ENCODE measurements at regions not wholly inside any gene's neighbourhood (a gene's known extent, or its start where the extent isn't known, plus 50 kb on each side); places are given as distances from the start of the nearest gene placed in this dataset.

DNA sequence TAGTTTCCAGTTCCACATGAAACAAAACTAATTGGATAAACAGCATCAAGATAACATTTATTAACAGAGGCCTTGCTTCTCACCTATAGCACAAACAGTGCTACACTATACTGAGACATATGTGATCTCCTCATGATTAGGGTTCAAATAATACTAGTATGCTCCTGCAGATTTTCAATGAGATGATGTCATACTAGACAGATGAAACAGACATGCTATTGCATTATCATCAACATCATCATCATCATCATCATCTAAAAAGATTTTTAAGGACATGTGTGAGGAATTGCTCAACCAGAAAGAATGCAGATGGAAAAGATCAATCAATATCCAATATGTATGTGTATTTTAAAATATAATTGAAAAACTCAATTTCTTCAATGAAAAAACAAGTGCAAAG, 932.3 kb downstream of the METTL15 start:
- TF ChIP-seq, protein P1, sequence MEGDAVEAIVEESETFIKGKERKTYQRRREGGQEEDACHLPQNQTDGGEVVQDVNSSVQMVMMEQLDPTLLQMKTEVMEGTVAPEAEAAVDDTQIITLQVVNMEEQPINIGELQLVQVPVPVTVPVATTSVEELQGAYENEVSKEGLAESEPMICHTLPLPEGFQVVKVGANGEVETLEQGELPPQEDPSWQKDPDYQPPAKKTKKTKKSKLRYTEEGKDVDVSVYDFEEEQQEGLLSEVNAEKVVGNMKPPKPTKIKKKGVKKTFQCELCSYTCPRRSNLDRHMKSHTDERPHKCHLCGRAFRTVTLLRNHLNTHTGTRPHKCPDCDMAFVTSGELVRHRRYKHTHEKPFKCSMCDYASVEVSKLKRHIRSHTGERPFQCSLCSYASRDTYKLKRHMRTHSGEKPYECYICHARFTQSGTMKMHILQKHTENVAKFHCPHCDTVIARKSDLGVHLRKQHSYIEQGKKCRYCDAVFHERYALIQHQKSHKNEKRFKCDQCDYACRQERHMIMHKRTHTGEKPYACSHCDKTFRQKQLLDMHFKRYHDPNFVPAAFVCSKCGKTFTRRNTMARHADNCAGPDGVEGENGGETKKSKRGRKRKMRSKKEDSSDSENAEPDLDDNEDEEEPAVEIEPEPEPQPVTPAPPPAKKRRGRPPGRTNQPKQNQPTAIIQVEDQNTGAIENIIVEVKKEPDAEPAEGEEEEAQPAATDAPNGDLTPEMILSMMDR (IDR thresholded peaks at IDR 0.05; ENCODE audit: insufficient read depth, low read length), result no peak
- no peak for DNase-seq (ENCODE audit: low read depth)
- no peak overlapping the region for H3K4me3 ChIP-seq (ENCODE audit: low read depth, low read length)

DNA sequence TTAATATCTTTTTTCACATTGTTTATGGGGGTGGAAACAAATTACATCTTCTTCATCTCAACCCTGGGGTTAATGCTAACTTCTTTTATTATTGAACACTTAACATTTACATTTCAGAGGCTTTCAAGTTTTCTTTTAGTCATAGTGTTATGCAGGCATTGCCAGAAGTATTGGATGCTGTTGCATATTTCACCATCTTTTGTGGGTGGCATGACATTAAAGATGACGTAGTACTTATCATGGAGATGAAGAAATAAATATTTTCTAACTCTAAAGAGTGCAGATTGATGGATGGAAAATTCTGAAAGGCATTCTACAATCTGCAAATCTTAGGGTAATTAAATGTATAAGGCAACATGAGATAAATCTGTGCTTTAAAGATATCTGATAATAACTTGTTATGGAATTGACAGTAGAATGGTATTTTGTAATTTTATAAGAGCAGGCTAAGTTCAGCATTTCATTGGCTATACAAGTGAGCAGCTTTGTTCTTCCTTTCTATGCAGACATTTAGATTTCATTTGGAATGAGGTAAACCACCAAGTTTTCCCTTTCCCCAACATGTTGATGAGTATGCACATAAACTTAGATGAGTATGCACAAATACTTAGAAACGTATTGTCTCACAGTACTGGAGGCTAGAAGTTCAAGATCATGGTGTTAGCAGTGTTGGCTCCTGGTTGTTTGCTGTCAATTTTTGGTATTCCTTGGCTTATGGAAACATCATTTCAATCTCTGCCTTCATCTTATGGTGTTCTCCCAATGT, 924.4 kb downstream of the METTL15 start:
- DNase-seq (ENCODE audit: low read depth), result no peak
- H3K4me3 ChIP-seq (ENCODE audit: low read depth, low read length), result no peak overlapping the region
- TF ChIP-seq, protein P1 (IDR thresholded peaks at IDR 0.05; ENCODE audit: insufficient read depth, low read length), result no peak

DNA sequence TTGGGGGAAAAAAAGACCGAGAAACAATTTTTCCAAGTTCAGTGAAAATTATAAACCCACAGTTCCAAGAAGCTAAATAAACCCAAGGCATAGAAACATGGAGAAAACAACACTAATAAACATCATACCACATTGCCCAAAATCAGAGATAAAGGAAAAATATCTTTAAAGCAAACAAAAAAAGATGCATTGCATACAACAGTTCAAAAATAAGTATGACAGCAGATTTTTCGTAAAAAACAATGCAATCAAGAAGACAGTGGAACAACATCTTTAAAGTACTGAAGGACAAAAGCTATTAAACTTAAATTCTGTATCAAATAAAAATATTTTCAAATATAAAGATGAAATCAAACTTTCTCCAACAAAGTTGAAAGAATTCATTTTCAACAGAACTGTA, 921.3 kb downstream of the METTL15 start:
- H3K4me3 ChIP-seq (ENCODE audit: low read depth, low read length), result no peak overlapping the region
- no peak for DNase-seq (ENCODE audit: low read depth)
- TF ChIP-seq, protein P1 (IDR thresholded peaks at IDR 0.05; ENCODE audit: insufficient read depth, low read length), result no peak

DNA sequence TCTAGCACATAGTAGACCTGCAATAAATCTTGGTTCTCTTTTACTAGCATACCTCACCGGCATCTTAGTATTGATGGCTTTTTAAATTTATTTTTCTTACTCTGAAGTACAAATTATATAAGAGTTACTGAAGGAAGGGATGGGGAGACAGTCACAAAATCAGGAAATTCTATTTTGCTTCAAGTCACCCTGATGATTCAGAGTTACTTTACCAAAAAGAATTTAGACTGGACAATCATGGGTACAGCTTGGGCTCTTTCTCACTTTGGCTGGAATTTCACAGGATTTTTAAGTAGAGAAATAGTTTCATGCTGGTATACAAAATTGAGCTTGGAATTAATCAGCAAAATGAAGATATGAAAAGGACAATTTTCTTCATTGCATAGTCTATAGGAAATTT, 919.2 kb downstream of the METTL15 start:
- H3K4me3 ChIP-seq (ENCODE audit: low read depth, low read length), result no peak overlapping the region
- DNase-seq (ENCODE audit: low read depth), result no peak
- TF ChIP-seq, protein P1 (IDR thresholded peaks at IDR 0.05; ENCODE audit: insufficient read depth, low read length), result no peak

DNA sequence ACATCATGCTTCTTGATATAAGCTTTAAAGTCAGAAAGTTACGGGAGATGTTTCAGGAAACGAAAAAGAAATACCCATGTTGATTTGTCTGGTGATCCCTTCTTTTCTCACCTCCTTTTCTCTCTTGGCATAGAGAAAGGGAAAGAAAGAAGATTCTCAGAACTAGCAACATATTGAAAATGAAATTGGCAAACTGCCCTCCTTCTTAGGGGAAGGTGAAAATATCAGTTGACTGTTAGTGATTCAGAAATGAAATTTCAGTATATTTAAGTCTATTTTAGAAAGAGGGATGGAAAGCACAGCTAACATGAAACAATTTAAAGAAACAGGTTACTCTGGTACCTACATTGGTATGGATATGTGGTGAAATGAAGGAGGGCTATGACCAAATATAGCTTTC, 918.1 kb downstream of the METTL15 start:
- no peak for DNase-seq (ENCODE audit: low read depth)
- H3K4me3 ChIP-seq (ENCODE audit: low read depth, low read length), result no peak overlapping the region
- TF ChIP-seq, protein P1 (IDR thresholded peaks at IDR 0.05; ENCODE audit: insufficient read depth, low read length), result no peak

DNA sequence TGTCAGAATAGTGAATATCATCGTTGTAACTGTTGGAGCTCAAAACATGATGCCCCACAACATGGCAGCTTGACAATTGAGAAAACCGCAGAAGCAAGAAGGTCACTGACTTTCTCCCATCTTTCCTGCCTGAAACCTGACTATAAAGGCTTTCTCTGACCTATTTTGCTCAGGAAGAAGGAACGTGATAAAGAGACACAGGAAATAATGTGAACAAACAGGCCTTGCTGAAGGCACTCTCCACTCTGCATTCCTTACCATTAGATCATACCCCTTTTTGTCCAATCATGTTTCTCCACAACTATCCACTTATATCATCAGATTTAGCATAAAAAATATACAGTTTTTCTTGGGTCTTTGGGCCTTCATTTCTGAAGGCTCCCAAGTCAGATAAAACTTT, 916.8 kb downstream of the METTL15 start:
- TF ChIP-seq, protein P1 (IDR thresholded peaks at IDR 0.05; ENCODE audit: insufficient read depth, low read length), result no peak
- no peak overlapping the region for H3K4me3 ChIP-seq (ENCODE audit: low read depth, low read length)
- no peak for DNase-seq (ENCODE audit: low read depth)

DNA sequence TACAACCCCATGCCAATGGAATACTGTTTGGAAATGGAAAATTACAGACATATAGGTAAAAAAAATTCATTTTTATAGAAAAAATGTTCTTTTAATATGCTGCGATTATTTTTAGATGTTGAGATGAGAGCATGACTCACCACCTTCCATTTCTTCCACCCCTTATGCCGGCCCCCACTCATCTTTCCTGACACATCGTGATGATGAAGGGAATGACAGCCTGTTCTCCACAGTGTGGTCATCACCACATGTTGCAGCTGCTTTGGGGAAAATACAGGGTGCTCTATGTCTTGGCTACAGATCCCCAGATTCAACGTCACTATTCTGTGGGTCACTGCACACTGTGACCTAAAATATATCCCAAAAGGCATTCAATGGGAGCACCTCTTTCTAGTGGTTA, 916.2 kb downstream of the METTL15 start:
- DNase-seq (ENCODE audit: low read depth), result no peak
- H3K4me3 ChIP-seq (ENCODE audit: low read depth, low read length), result no peak overlapping the region
- TF ChIP-seq, protein P1 (IDR thresholded peaks at IDR 0.05; ENCODE audit: insufficient read depth, low read length), result no peak
